GM19351 (cell line): ENCODE measurements at regions not wholly inside any gene's neighbourhood (a gene's known extent, or its start where the extent isn't known, plus 50 kb on each side); places are given as distances from the start of the nearest gene placed in this dataset.

ENCODE experiments used
- ATAC-seq: cut with Tn5 transposase; IDR thresholded peaks from one replicate; pipeline ENCODE4 v1.9.1; 2021; ENCODE audit warnings: mild to moderate bottlenecking, moderate library complexity; ENCODE audit not compliant: unreplicated experiment

GRCh38 chr2:16085073-16085472 lies 144.7 kb downstream of the MYCN start:
- no peak for ATAC-seq

DNA sequence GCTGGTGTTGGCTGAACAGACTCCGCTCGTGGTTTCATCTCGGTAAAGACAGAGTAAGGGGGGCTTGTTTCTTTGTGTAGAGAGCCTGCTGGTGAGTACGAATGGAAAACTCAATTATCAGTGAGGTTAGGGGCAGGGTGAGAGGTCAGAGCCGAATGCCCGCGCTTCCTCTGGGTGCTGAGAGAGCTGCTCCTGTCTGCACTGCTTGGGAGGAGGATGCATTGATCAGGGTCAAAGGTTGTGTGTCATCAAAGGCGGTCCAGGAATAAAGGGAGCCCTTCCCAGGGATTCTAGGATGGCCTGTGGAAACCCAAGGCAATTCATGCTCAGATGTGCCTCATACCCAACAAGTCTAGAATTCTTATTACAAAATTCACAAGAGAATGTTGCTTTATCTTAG lies 143.9 kb downstream of the MYCN start:
- no peak for ATAC-seq

DNA sequence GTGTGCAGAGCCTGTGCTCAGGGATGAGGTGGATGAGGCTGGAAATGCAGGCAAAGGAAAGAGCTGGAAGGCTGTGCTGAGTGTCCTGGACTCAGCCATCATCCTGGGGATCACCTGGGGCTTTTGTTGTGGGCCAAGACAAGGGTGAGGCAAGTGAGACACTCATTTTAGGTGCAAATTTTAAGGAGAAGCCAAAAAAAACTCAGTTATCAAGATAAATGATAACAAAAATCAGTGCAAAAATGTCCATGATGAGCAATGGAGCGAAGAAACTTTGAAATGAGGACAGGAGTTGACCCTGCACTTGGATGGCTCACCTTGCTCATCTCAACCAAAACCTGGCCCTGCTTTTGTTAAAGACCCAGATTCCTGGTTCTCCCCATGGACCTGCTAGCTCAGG lies 141.9 kb downstream of the MYCN start:
- no peak for ATAC-seq

GRCh38 chr2:16081316-16082200 lies 141.2 kb downstream of the MYCN start:
- ATAC-seq: no peak

- no peak for ATAC-seq
These were observed 140.2 kb downstream of the MYCN start for GRCh38 chr2:16080516-16080915.

DNA sequence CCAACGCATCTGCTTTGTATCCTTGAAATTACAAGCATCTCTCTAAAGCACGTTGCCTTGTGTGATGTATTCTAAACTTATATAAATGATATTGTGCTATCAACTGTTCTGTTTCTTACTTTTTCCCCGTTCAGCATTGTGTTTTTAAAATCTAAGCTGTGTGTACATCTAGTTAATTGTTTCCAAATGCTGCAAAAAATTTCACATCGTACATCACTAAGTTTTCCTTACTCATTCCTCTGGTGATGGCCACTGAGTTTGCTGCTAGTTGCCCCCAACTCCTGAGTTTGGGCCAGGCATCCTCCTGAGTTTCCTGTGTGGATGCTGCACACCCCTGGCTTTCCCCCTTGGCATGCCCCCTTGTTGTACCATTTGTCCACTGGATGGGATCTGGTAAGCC lies 139.7 kb downstream of the MYCN start:
- no peak for ATAC-seq

- no peak for ATAC-seq
These were observed 139.3 kb downstream of the MYCN start for GRCh38 chr2:16079637-16080036.

DNA sequence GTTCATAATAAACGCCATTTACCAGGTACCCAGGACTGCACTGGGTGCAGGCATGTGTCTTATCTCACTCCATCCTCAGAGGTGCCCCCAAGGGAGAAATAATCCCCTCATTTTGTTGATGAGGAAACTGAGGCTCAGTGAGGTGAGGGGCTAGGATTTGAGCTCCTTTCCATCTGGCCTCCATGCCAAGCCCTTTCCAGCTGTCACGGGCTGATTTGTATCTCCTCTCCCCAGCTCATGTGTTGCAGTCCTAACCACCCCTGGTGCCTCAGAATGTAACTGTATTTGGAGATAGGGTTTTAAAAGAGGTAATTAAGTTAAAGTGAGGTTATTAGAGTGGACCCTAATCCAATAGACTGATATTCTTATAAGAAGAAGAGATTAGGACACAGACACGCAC lies 137.3 kb downstream of the MYCN start:
- ATAC-seq: no peak

DNA sequence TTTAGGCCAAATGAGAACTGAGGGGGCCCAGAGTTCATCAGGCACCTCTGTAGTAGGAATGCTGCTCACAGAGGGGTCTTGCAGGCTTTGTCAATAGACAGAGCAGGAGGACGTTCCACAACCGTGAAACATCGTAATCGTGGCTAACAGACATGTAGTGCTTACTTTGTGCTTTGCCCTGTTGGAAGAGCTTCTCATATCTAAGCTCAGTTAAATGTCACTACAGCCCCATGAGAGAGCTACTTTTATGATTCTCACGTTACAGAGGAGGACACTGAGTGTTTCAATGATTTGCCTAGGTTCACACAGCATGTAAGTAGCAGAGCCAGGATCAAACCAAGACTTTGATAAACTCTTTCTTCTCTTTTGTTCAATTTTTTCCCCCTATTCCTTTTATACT lies 136.6 kb downstream of the MYCN start:
- ATAC-seq: no peak

GRCh38 chr2:16075045-16076012 lies 135.0 kb downstream of the MYCN start:
- no peak for ATAC-seq

DNA sequence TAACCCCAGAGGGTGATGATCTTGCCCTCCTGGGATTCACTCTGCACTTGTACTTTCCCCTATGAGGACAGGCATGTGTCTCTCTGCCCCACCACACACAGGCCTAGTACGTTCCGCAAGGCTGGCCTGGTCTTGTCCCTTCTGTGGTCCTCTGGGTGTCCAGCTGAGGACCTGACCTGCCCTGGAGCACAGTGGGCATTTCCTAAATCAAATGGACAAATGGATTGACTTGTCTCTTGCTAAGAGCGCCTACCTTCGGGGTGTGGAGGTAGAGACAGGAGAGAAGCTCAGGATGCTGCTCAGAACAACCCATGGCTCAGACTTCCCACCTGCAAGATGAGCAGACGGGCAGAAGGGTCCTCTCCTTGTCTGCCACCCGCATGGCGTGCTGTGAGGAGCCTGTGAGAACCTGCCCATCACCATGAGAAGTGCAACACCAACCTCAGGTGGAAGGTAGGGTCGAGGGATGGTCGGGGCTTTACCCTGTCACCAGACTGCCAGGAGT lies 133.6 kb downstream of the MYCN start:
- ATAC-seq: no peak

GRCh38 chr2:16073471-16073870 lies 133.1 kb downstream of the MYCN start:
- no peak for ATAC-seq

GRCh38 chr2:16072638-16073290 lies 132.4 kb downstream of the MYCN start:
- no peak for ATAC-seq

DNA sequence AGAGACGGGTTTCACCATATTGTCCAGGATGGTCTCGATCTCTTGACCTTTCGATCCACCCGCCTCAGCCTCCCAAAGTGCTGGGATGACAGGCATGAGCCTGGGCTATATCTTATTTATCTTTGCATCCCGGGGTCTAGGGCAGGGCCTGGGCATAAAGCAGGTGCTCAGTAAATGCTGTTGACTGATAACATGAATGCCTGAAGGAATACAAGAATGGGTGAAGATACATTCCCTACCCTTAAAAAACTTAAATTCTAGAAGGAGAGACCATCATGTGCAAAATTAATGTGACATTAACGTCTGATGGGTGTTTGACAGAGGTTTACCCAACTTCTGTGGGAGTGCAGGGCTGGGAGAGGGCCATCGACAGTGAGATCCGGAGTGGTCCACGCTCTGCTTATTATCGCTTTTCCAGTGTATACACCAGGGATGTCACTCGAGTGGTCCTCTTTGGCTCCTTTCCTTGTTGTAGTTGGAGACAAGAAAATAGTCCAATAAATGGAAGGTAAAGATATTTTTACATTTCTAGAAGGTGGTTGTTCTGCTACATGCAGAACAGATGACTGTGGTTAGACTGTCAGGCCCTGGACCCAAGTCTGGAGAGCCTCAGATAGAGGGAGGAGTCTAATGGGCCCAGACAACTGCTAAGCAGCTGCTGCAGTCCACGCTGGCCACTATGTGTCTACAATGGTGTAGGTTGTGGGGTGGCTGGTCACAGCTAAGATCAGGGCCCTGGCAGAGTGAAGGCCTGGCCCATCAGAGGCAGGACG lies 131.7 kb downstream of the MYCN start:
- no peak for ATAC-seq

GRCh38 chr2:16071039-16071864 lies 130.9 kb downstream of the MYCN start:
- ATAC-seq: no peak

DNA sequence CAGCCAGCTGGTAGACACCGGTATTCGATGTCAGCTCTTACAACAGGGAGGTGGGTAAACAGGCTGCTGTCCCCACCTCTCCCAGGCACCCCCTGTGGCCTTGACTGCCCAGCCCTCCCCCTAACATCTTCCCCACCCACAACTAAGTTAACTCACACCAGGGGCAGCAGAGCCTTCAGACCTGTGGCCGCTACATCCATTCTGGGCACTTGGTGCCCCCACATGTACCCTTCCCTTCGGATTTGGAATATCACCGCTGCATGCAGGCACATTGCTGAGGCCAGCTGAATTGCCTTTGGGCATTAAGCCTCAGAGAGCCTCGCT lies 130.3 kb downstream of the MYCN start:
- ATAC-seq: no peak

DNA sequence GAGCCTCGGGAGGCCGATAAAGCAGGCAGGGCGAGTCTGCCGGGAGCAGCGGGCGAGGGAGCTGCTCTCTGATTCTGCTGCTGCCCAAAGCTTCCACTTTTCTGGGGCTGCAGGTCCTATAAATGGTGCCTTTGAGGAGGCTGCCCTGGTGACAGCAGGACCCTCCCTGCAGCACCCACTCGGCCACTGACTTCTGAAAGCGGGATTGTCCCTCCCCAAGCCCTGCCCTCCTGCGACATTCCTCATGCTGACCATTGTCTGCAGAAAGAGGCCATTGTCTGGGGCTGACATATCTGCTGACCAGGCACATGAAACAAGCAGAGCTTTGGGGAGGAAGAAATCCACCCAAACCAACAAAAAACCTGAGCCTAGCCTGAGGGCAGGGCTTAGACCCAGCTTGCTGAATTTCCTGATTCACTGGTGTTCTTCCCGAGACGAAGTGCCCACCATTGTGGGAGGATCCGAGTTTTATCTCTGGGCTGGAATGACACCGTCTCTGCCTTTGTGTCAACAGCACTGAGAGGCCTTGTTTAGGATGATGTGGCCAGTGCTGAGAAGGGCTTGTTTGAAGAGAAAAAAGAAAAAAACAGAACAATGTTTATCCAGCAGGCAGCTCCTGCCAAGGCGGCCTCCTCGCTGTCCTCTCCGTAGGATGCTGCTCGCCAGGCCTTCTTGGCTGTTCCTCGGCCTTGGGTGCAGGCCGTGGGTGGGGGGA lies 129.7 kb downstream of the MYCN start:
- no peak for ATAC-seq

GRCh38 chr2:16069663-16069932 lies 129.2 kb downstream of the MYCN start:
- no peak for ATAC-seq

DNA sequence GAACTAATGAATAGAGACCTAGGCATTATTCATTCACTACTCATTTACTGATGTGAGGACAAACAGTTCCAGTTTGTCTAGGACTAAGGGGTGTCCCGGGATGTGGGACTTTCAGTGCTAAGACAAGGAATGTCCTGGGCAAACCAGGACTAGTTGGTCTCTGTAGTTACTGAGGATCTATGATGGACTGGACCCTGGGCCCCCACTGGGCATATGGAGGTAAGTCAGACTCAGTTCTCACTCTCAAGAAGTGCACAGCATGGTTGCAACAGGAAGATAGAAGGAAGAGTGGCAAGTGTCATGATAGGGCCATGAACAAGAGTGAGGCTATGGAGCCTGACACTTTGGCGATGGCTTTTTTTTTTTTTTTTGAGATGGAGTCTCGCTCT lies 128.2 kb downstream of the MYCN start:
- ATAC-seq: no peak
